Fibroblast of lung (primary cell): ENCODE measurements at regions not wholly inside any gene's neighbourhood (a gene's known extent, or its start where the extent isn't known, plus 50 kb on each side); places are given as distances from the start of the nearest gene placed in this dataset.

ENCODE experiments used
- CTCF ChIP-seq, 2 donors: IDR thresholded peaks in 1 of 2; conservative IDR thresholded peaks in 1 of 2; 1 replicate in 1 of 2; 2 replicates in 1 of 2; pipeline ENCODE4 v1.5.1; 2011 to 2012; ENCODE audit warnings: low read length in 2 of 2, control low read depth in 1 of 2, inconsistent platforms in 1 of 2, low read depth in 1 of 2, mild to moderate bottlenecking in 1 of 2
- EZH2 ChIP-seq: IDR thresholded peaks from 2 replicates; pipeline ENCODE4 v1.5.1; 2012; ENCODE audit warnings: low read length, control low read depth, mild to moderate bottlenecking; ENCODE audit errors: missing control alignments

- TF ChIP-seq EZH2 (no peak), CTCF (conservative IDR thresholded peaks at IDR 0.05 in 1 of 2, IDR thresholded peaks at IDR 0.05 in 1 of 2; ENCODE audit: low read depth in 1 of 2, low read length in 2 of 2) (no peak)
Observed at GRCh38 chr10:4190876-4191275, 405.9 kb upstream of the KLF6 start.
